SK-MEL-5 (cell line): ENCODE measurements at regions not wholly inside any gene's neighbourhood (a gene's known extent, or its start where the extent isn't known, plus 50 kb on each side); places are given as distances from the start of the nearest gene placed in this dataset.

Source experiments
- DNase-seq: peaks from one replicate; pipeline ENCODE4 v3.0.0-alpha.2; 2016; ENCODE audit warnings: low read depth, low spot score
- in situ Hi-C: cut with HindIII; loops from 2 replicates; pipeline ENCODE4 v1.10.0; 2016; ENCODE audit warnings: low sequenced_read_pairs, high pct_unique_total_duplicates, low pct_unique_long_range_greater_than_20kb

- in situ Hi-C loops: no loop called here
- DNase-seq: no peak
Observed at GRCh38 chr2:7452110-7452876, 535.1 kb downstream of the RNF144A start.

DNA sequence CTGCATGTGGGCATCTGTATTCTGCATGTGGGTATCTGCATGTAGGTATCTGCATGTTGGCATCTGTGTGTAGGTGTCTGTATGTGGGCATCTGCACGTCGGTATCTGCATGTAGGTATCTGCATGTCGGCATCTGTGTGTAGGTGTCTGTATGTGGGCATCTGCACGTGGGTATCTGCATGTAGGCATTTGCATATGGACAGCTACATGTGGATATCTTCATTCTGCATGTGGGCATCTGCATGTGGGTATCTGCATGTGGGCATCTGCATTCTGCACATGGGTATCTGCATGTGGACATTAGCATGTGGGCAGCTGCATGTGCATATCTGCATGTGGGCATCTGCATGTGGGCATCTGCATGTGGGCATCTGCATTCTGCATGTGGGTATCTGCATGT is 537.4 kb downstream of the RNF144A start:
- in situ Hi-C loops: no loop called here
- no peak for DNase-seq

GRCh38 chr2:7456762-7457161 is 539.5 kb downstream of the RNF144A start:
- in situ Hi-C loops: no loop called here
- no peak for DNase-seq

- in situ Hi-C loops: no loop called here
- no peak for DNase-seq
Observed at GRCh38 chr2:7458066-7458465, 540.9 kb downstream of the RNF144A start.

GRCh38 chr2:7467782-7468447 is 550.7 kb downstream of the RNF144A start:
- in situ Hi-C loops: no loop called here
- no peak for DNase-seq

GRCh38 chr2:7468448-7468828 is 551.2 kb downstream of the RNF144A start:
- in situ Hi-C loops: no loop called here
- no peak for DNase-seq

DNA sequence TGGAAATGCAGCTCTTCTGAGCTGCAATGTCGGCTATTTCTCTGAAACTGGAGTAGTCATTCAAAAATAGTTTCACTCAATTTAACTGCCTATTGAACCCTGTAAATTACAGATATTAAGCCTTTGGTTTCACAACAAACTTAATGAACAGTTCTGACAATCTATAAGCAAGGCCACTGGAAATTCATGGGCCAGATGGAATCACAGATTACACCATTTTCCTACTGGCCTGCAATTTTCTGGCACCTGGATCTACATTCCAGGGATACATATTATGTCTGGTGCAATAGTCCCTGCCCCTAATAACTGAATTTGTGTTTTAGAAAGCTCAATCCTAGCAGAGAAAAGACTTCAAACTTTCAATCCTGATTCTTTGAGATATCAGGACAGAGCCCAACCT is 551.7 kb downstream of the RNF144A start:
- in situ Hi-C loops: no loop called here
- no peak for DNase-seq

DNA sequence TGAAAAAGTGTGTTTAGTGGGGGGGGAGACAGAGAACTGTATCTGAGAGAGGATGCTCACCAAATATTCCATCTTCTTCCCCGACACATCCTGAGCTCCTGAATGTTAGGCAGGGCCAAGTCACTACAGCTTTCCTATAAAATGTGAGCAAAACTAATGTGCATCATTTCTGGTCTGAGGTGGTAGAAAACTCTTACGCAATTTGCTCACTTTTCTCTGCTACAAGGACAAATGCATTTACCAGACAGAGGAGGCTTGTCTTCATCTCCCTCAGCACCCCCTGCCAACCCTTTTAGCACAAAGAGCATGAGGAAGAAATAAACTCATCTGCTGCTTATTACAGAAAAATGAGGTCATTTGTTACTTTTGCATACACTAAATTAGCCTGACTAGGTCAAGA is 554.0 kb downstream of the RNF144A start:
- in situ Hi-C loops: no loop called here
- DNase-seq: no peak

GRCh38 chr2:7472465-7472864 is 555.3 kb downstream of the RNF144A start:
- in situ Hi-C loops: no loop called here

GRCh38 chr2:7473135-7473771 is 556.0 kb downstream of the RNF144A start:
- DNase-seq: no peak
- in situ Hi-C loops: no loop called here

More at GRCh38 chr2:7472465-7472864, 555.3 kb downstream of the RNF144A start:
- DNase-seq: no peak

DNA sequence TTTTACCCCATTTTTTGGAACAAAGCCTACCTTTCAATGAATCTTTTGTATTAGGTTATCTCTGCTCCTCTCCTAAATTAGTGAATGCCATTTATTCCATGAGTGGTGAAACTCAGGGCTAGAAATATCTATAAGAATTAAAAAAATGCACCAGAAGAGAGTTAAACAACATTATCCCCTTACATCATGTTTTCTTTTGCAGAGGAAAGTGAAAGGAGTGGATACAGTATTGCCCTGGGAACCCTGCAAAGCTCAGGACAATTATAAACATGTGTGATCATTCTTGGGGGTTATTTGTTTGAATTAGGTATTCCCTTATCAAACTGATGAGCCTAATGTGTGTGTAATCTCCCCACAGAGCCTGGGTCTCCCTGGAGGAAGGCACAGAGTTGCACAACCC is 559.2 kb downstream of the RNF144A start:
- in situ Hi-C loops: no loop called here
- no peak for DNase-seq

DNA sequence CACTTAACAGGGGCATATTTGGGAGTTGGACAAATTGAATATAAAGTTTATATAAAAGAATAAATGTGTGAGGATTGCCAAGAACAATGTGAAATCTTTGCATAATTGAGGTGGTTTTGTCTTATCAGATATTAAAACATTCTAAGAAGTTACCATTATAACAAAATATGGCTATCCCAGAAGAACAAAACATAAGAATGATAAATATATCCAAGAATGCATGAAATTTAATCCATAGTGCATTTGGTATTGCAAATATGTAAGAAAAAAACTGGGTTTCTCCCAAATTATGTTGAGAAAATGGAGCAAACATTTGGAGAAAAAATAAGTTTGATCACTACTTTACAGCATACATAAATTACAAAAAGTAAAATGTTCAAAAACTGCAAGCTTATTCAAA is 562.4 kb downstream of the RNF144A start:
- DNase-seq: no peak
- in situ Hi-C loops: no loop called here

GRCh38 chr2:7480431-7480830 is 563.2 kb downstream of the RNF144A start:
- in situ Hi-C loops: no loop called here
- DNase-seq: no peak

GRCh38 chr2:7490672-7491071 is 573.5 kb downstream of the RNF144A start:
- DNase-seq: no peak
- in situ Hi-C loops: no loop called here

DNA sequence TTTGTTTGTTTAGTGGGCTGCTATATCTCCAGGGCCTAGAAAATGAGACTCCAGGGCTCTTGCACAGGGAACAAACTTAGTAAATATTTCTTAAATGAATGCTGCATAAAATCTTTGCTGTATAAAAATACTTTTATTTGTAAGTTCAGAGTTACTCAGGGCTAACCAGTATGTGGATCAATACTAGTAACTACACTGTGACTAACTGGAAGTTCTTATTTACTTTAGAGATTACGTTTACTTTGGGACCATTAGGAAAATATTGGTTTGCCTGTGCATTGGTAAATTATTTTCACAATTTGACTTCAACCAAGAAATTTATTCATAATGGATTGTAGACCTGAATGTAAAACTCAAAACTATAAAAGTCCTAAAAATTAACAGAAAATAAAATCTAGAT is 575.5 kb downstream of the RNF144A start:
- no peak for DNase-seq
- in situ Hi-C loops: no loop called here

DNA sequence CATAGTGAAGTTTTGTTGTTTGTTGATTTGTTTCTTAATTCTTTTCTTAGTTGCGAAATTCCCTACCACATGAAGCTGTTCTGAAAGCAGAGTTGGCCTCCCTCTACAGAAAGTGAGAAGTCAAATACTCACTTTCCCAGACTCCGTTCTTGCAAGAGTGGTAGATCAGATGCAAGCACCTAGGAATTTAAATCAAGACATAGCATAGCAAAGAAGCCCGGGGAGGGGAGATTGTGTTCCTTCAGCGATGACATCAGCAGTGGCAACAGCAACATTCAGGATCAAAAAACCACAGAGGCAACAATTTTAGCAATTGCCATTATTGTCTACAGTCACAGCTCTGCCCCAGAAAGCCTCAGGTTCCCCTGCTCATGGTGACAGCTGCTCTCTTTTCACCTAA is 580.0 kb downstream of the RNF144A start:
- in situ Hi-C loops: no loop called here
- DNase-seq: no peak

DNA sequence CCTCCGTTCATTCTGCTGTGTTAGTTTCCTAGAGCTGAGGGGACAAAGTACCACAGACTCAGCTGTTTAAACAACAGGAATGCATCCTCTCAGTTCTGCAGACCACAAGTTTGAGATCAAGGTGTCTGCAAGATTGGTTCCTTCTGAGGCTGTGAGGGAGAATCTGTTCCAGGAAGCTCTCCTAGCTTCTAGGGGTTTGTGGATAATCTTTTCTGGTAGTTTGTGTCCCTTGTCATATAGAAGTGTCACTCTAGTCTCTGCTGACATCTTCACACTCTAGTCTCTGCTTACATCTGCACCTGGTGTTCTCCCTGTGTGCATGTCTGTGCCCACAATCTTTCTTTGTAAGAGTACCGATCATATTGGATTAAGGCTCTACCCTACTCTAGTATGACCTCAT is 581.8 kb downstream of the RNF144A start:
- DNase-seq: no peak
- in situ Hi-C loops: no loop called here

- in situ Hi-C loops: no loop called here
- no peak for DNase-seq
Observed at GRCh38 chr2:7502336-7502735, 585.1 kb downstream of the RNF144A start.
